ENCODE measurements at regions not wholly inside any gene's neighbourhood (a gene's known extent, or its start where the extent isn't known, plus 50 kb on each side); places are given as distances from the start of the nearest gene placed in this dataset.

GRCh38 chr3:153249906-153250305 lies 87.9 kb downstream of the RAP2B start:
- Mint-ChIP-seq H3K4me3 (peak overlapping the region; percentile 35), H3K27me3 (no peaks in the 10 kb centered on the region), H3K4me1 (ENCODE audit: low read depth) (peaks cover 56% of the 10 kb centered on the region), H3K36me3 (ENCODE audit: low read depth) (peaks cover 6% of the 10 kb centered on the region), H3K9me3 (no peaks in the 10 kb centered on the region), H3K27ac (peak overlapping the region; percentile 93)
- intact Hi-C loops (cut with micrococcal nuclease): loop anchor here (5.0 kb wide), 2 partner anchors 37 to 38 kb away; no protein-coding TSS in a partner anchor

GRCh38 chr3:153250446-153250845 lies 88.4 kb downstream of the RAP2B start:
- H3K36me3 Mint-ChIP-seq (ENCODE audit: low read depth): peaks cover 6% of the 10 kb centered on the region
- H3K27ac Mint-ChIP-seq: peak overlapping the region; percentile 93
- H3K27me3 Mint-ChIP-seq: no peaks in the 10 kb centered on the region
- H3K4me3 Mint-ChIP-seq: peak overlapping the region; percentile 35
- H3K4me1 Mint-ChIP-seq (ENCODE audit: low read depth): peaks cover 51% of the 10 kb centered on the region
- no peaks in the 10 kb centered on the region for H3K9me3 Mint-ChIP-seq
- intact Hi-C loops (cut with micrococcal nuclease): loop anchor here (5.0 kb wide), 1 partner anchor 38 kb away; no protein-coding TSS in a partner anchor

- no peaks in the 10 kb centered on the region for H3K27me3 Mint-ChIP-seq
- no peaks in the 10 kb centered on the region for H3K9me3 Mint-ChIP-seq
- no peak overlapping the region for H3K4me3 Mint-ChIP-seq
- H3K36me3 Mint-ChIP-seq (ENCODE audit: low read depth): peaks cover 6% of the 10 kb centered on the region
- H3K27ac Mint-ChIP-seq: no peak overlapping the region
- intact Hi-C loops (cut with micrococcal nuclease): loop anchor here (5.0 kb wide), 1 partner anchor 41 kb away; no protein-coding TSS in a partner anchor
- peaks cover 51% of the 10 kb centered on the region for H3K4me1 Mint-ChIP-seq (ENCODE audit: low read depth)
Observed at GRCh38 chr3:153252963-153253362, 90.9 kb downstream of the RAP2B start.

GRCh38 chr3:153254361-153254760 lies 92.3 kb downstream of the RAP2B start:
- Mint-ChIP-seq H3K9me3 (no peaks in the 10 kb centered on the region), H3K36me3 (ENCODE audit: low read depth) (peaks cover 6% of the 10 kb centered on the region), H3K27ac (no peak overlapping the region), H3K4me3 (no peak overlapping the region), H3K27me3 (no peaks in the 10 kb centered on the region), H3K4me1 (ENCODE audit: low read depth) (peaks cover 51% of the 10 kb centered on the region)
- intact Hi-C loops (cut with micrococcal nuclease): loop anchor here (5.0 kb wide), 1 partner anchor 42 kb away; no protein-coding TSS in a partner anchor

GRCh38 chr3:153257673-153258351 lies 95.8 kb downstream of the RAP2B start:
- Mint-ChIP-seq H3K9me3 (no peaks in the 10 kb centered on the region), H3K27ac (no peak overlapping the region), H3K36me3 (ENCODE audit: low read depth) (no peaks in the 10 kb centered on the region), H3K4me1 (ENCODE audit: low read depth) (peaks cover 24% of the 10 kb centered on the region), H3K4me3 (no peak overlapping the region), H3K27me3 (no peaks in the 10 kb centered on the region)
- intact Hi-C loops (cut with micrococcal nuclease): no loop called here

GRCh38 chr3:153259956-153260355 lies 97.9 kb downstream of the RAP2B start:
- H3K4me3 Mint-ChIP-seq: no peak overlapping the region

GRCh38 chr3:153260681-153261080 lies 98.7 kb downstream of the RAP2B start:
- Mint-ChIP-seq H3K9me3 (peaks cover 9% of the 10 kb centered on the region), H3K27me3 (no peaks in the 10 kb centered on the region), H3K36me3 (ENCODE audit: low read depth) (no peaks in the 10 kb centered on the region), H3K27ac (no peak overlapping the region), H3K4me3 (no peak overlapping the region), H3K4me1 (ENCODE audit: low read depth) (peaks cover 31% of the 10 kb centered on the region)
- intact Hi-C loops (cut with micrococcal nuclease): no loop called here

More at GRCh38 chr3:153259956-153260355, 97.9 kb downstream of the RAP2B start:
- H3K4me1 Mint-ChIP-seq (ENCODE audit: low read depth): peaks cover 34% of the 10 kb centered on the region
- intact Hi-C loops (cut with micrococcal nuclease): no loop called here
- H3K9me3 Mint-ChIP-seq: peaks cover 9% of the 10 kb centered on the region
- H3K27ac Mint-ChIP-seq: peak overlapping the region; percentile 41
- H3K27me3 Mint-ChIP-seq: no peaks in the 10 kb centered on the region
- no peaks in the 10 kb centered on the region for H3K36me3 Mint-ChIP-seq (ENCODE audit: low read depth)

- no peak overlapping the region for H3K4me3 Mint-ChIP-seq
Observed at GRCh38 chr3:153266619-153267018, 104.6 kb downstream of the RAP2B start.

GRCh38 chr3:153268564-153269279 lies 106.7 kb downstream of the RAP2B start:
- Mint-ChIP-seq H3K27me3 (no peaks in the 10 kb centered on the region), H3K9me3 (peaks cover under 1% of the 10 kb centered on the region), H3K36me3 (ENCODE audit: low read depth) (no peaks in the 10 kb centered on the region), H3K4me3 (no peak overlapping the region), H3K27ac (no peak overlapping the region), H3K4me1 (ENCODE audit: low read depth) (peaks cover 25% of the 10 kb centered on the region)
- intact Hi-C loops (cut with micrococcal nuclease): no loop called here

More at GRCh38 chr3:153266619-153267018, 104.6 kb downstream of the RAP2B start:
- Mint-ChIP-seq H3K27me3 (no peaks in the 10 kb centered on the region), H3K27ac (no peak overlapping the region), H3K4me1 (ENCODE audit: low read depth) (peaks cover 15% of the 10 kb centered on the region), H3K36me3 (ENCODE audit: low read depth) (no peaks in the 10 kb centered on the region), H3K9me3 (peaks cover 9% of the 10 kb centered on the region)
- intact Hi-C loops (cut with micrococcal nuclease): no loop called here

- no peaks in the 10 kb centered on the region for H3K27me3 Mint-ChIP-seq
- H3K36me3 Mint-ChIP-seq (ENCODE audit: low read depth): no peaks in the 10 kb centered on the region
- H3K4me1 Mint-ChIP-seq (ENCODE audit: low read depth): peaks cover 23% of the 10 kb centered on the region
- H3K4me3 Mint-ChIP-seq: no peak overlapping the region
- H3K9me3 Mint-ChIP-seq: no peaks in the 10 kb centered on the region
- H3K27ac Mint-ChIP-seq: no peak overlapping the region
- intact Hi-C loops (cut with micrococcal nuclease): no loop called here
Observed at GRCh38 chr3:153269730-153270129, 107.7 kb downstream of the RAP2B start.

- peaks cover 29% of the 10 kb centered on the region for H3K4me1 Mint-ChIP-seq (ENCODE audit: low read depth)
- H3K4me3 Mint-ChIP-seq: no peak overlapping the region
- H3K27me3 Mint-ChIP-seq: no peaks in the 10 kb centered on the region
- intact Hi-C loops (cut with micrococcal nuclease): no loop called here
- H3K36me3 Mint-ChIP-seq (ENCODE audit: low read depth): no peaks in the 10 kb centered on the region
- H3K27ac Mint-ChIP-seq: peak overlapping the region; percentile 16
- no peaks in the 10 kb centered on the region for H3K9me3 Mint-ChIP-seq
Observed at GRCh38 chr3:153273217-153273616, 111.2 kb downstream of the RAP2B start.

- Mint-ChIP-seq H3K36me3 (ENCODE audit: low read depth) (no peaks in the 10 kb centered on the region), H3K4me3 (no peak overlapping the region), H3K4me1 (ENCODE audit: low read depth) (peaks cover 32% of the 10 kb centered on the region), H3K27ac (peak overlapping the region; percentile 16), H3K9me3 (no peaks in the 10 kb centered on the region), H3K27me3 (peaks cover 2% of the 10 kb centered on the region)
- intact Hi-C loops (cut with micrococcal nuclease): no loop called here
Observed at GRCh38 chr3:153273767-153274435, 111.9 kb downstream of the RAP2B start.

GRCh38 chr3:153274561-153274960 lies 112.5 kb downstream of the RAP2B start:
- Mint-ChIP-seq H3K9me3 (no peaks in the 10 kb centered on the region), H3K27me3 (peaks cover 2% of the 10 kb centered on the region), H3K4me1 (ENCODE audit: low read depth) (peaks cover 34% of the 10 kb centered on the region), H3K4me3 (no peak overlapping the region), H3K36me3 (ENCODE audit: low read depth) (no peaks in the 10 kb centered on the region), H3K27ac (no peak overlapping the region)
- intact Hi-C loops (cut with micrococcal nuclease): no loop called here

- intact Hi-C loops (cut with micrococcal nuclease): no loop called here
- no peaks in the 10 kb centered on the region for H3K36me3 Mint-ChIP-seq (ENCODE audit: low read depth)
- H3K27ac Mint-ChIP-seq: peak overlapping the region; percentile 7
- H3K27me3 Mint-ChIP-seq: peaks cover 2% of the 10 kb centered on the region
- no peak overlapping the region for H3K4me3 Mint-ChIP-seq
- H3K9me3 Mint-ChIP-seq: no peaks in the 10 kb centered on the region
- peaks cover 34% of the 10 kb centered on the region for H3K4me1 Mint-ChIP-seq (ENCODE audit: low read depth)
Observed at GRCh38 chr3:153275514-153275913, 113.5 kb downstream of the RAP2B start.
